ENCODE measurements at regions not wholly inside any gene's neighbourhood (a gene's known extent, or its start where the extent isn't known, plus 50 kb on each side); places are given as distances from the start of the nearest gene placed in this dataset.
"Not testable (repeated sequence)": the region's sequence is repeated elsewhere in the genome, so short reads cannot be mapped to it uniquely, and the experiment has no call there.

DNA sequence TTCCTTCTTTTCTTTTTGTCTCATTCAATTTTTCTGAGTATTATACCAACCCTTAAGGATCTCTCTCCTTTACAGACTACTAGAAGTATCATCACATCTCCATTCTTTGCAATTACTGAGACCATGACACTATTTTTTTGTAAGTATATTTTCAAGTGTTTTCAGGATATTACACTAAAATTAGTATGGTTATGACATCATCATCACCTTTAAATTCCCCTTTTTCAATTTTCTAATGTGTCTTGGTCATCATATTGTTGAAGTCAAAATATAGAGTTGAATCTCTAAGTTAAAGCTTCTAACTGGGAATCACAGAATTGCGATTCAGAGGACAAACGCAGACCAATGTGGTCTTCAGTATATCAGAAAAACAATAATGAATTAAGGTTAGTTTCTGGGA, 1475.1 kb downstream of the OTOL1 start:
- H3K27ac ChIP-seq: no peak overlapping the region
- TF ChIP-seq POLR2A (IDR thresholded peaks at IDR 0.05): no peak
- TF ChIP-seq, protein P1, sequence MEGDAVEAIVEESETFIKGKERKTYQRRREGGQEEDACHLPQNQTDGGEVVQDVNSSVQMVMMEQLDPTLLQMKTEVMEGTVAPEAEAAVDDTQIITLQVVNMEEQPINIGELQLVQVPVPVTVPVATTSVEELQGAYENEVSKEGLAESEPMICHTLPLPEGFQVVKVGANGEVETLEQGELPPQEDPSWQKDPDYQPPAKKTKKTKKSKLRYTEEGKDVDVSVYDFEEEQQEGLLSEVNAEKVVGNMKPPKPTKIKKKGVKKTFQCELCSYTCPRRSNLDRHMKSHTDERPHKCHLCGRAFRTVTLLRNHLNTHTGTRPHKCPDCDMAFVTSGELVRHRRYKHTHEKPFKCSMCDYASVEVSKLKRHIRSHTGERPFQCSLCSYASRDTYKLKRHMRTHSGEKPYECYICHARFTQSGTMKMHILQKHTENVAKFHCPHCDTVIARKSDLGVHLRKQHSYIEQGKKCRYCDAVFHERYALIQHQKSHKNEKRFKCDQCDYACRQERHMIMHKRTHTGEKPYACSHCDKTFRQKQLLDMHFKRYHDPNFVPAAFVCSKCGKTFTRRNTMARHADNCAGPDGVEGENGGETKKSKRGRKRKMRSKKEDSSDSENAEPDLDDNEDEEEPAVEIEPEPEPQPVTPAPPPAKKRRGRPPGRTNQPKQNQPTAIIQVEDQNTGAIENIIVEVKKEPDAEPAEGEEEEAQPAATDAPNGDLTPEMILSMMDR (IDR thresholded peaks at IDR 0.05): no peak
- H3K36me3 ChIP-seq: no peaks in the 10 kb centered on the region
- no peaks in the 10 kb centered on the region for H3K4me1 ChIP-seq
- WGBS (ENCODE audit: insufficient coverage, low coverage, low lambda C conversion rate, missing lambda C conversion rate): 54% methylated on average over 2 of the region's 2 CpGs
- DNase-seq (no peak), ATAC-seq (no peak)
- intact Hi-C loops (cut with DNase I): no loop called here
- no peak overlapping the region for H3K4me3 ChIP-seq
- no peaks in the 10 kb centered on the region for H3K27me3 ChIP-seq
- no peaks in the 10 kb centered on the region for H3K9me3 ChIP-seq

DNA sequence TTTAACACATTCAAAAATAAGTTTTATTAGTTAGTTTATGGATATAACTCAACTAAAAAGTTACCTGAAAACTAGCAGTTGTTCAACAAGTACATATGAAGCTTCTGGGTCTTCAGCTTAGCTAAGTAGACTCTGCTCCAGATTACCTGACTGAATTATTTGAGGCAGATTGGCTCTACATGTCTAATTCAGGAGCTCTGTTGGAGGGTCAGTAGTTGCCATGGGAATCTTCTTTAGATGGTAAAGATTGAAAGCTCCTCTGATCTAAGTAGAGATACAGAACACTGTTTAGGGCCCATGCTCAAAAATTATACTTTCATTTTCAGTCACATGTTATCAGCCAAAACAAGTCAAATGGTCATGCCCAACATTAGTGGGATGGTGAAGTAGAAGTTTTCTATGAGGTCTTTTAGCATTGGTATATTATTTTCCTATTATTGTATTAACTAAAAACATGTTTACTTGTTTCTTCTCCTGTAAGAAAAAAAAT, 1476.9 kb downstream of the OTOL1 start:
- DNase-seq (no peak), ATAC-seq (no peak)
- H3K27ac ChIP-seq: no peak overlapping the region
- TF ChIP-seq, protein P1 (IDR thresholded peaks at IDR 0.05): no peak
- TF ChIP-seq POLR2A (IDR thresholded peaks at IDR 0.05): no peak
- intact Hi-C loops (cut with DNase I): no loop called here
- no peaks in the 10 kb centered on the region for H3K4me1 ChIP-seq
- H3K9me3 ChIP-seq: no peaks in the 10 kb centered on the region
- no peaks in the 10 kb centered on the region for H3K36me3 ChIP-seq
- H3K4me3 ChIP-seq: no peak overlapping the region
- no peaks in the 10 kb centered on the region for H3K27me3 ChIP-seq

DNA sequence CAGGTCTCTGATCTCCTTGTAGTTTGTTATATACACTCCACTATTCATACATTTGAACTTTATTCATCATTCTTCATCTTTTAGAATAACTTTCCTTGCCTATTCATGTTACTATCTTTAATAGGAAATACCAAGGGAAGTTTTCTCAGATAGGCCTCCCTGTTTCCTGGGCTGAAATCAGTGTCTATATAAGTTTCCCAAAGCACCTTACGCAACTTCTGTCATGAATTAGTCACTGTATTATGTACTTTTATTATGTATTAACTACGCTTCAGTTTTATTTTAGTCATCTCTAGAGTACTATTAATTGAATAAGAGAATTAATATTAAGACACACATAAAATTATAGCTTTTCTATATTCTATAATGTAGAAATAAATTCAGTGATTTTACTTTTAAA, 1481.5 kb downstream of the OTOL1 start:
- no peak for TF ChIP-seq POLR2A (IDR thresholded peaks at IDR 0.05)
- TF ChIP-seq, protein P1 (IDR thresholded peaks at IDR 0.05): no peak
- Histone ChIP-seq H3K4me3 (no peak overlapping the region), H3K27me3 (no peaks in the 10 kb centered on the region), H3K9me3 (no peaks in the 10 kb centered on the region), H3K36me3 (no peaks in the 10 kb centered on the region), H3K27ac (no peak overlapping the region), H3K4me1 (no peaks in the 10 kb centered on the region)
- DNase-seq: no peak
- WGBS (ENCODE audit: insufficient coverage, low coverage, low lambda C conversion rate, missing lambda C conversion rate): 50% methylated on average over 2 of the region's 2 CpGs
- intact Hi-C loops (cut with DNase I): no loop called here
- ATAC-seq: no peak

DNA sequence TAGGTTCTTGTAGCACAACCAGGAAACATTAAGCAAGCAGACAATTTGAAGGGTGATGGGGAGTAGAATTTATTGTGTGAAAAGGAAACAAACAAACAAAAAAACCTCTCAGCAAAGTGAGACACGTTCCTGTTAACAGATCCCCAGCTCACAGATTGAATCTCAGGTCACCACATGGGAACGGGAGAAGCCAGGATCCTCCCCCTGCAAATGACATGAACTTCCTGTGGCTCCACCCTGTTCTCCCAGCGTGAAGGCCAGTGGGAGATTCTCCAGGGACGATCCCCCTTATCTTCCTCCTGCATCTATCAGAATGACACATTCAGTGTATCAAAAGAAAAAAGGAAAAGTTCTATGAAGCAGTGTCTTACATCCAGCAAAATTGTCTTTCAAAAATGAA, 1488.1 kb downstream of the OTOL1 start:
- Histone ChIP-seq H3K36me3 (no peaks in the 10 kb centered on the region), H3K9me3 (no peaks in the 10 kb centered on the region), H3K4me1 (peaks cover 0 to 3% (median 0%) of the 10 kb centered on the region in 4 donors), H3K27ac (no peak overlapping the region), H3K4me3 (no peak overlapping the region), H3K27me3 (no peaks in the 10 kb centered on the region)
- intact Hi-C loops (cut with DNase I): no loop called here
- TF ChIP-seq POLR2A (IDR thresholded peaks at IDR 0.05): no peak
- TF ChIP-seq, protein P1 (IDR thresholded peaks at IDR 0.05): no peak
- WGBS (ENCODE audit: insufficient coverage, low coverage, low lambda C conversion rate, missing lambda C conversion rate): 6% methylated on average over 4 of the region's 4 CpGs
- no peak for DNase-seq
- no peak for ATAC-seq

DNA sequence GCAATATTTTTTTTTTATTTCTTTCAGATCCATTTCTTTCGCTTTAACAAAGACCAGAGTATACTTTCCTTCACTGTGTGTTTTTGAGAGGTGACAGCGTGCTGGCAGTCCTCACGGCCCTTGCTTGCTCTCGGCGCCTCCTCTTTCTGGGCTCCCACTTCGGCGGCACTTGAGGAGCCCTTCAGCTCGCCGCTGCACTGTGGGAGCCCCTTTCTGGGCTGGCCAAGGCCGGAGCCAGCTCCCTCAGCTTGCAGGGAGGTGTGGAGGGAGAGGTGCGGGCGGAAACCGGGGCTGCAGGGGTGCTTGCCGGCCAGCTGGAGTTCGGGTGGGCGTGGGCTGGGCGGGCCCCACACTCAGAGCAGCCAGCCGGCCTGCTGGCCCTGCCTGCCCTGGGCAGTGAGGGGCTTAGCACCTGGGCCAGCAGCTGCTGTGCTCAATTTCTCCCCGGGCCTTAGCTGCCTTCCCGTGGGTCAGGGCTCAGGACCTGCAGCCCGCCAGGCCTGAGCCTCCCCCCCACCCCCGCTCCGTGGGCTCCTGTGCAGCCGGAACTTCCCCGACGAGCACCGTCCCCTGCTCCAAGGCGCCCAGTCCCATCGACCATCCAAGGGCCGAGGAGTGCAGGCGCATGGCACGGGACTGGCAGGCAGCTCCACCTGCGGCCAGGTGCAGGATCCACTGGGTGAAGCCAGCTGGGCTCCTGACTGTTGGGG, 1490.6 kb downstream of the OTOL1 start:
- H3K4me3 ChIP-seq; H3K27ac ChIP-seq; H3K9me3 ChIP-seq; intact Hi-C loops (cut with DNase I); H3K27me3 ChIP-seq; H3K4me1 ChIP-seq; ATAC-seq; H3K36me3 ChIP-seq: not testable (repeated sequence)
- peak in 1 of 3 donors; percentile 50 for DNase-seq
- WGBS (ENCODE audit: insufficient coverage, low coverage, low lambda C conversion rate, missing lambda C conversion rate): 72% methylated on average over 5 of the region's 33 CpGs
